ENCODE measurements at regions not wholly inside any gene's neighbourhood (a gene's known extent, or its start where the extent isn't known, plus 50 kb on each side); places are given as distances from the start of the nearest gene placed in this dataset.
A peak's percentile ranks its signal among the peaks of the same experiment; 100 is the strongest.
"Not testable (repeated sequence)": the region's sequence is repeated elsewhere in the genome, so short reads cannot be mapped to it uniquely, and the experiment has no call there.

- H4K20me1 ChIP-seq (ENCODE audit: insufficient read depth) = no peaks in the 10 kb centered on the region
- no peak overlapping the region for H3K27ac ChIP-seq (ENCODE audit: low read depth, low read length)
- H3K4me3 ChIP-seq (replicated peaks in 1 of 2; ENCODE audit: low read depth in 1 of 2, low read length in 2 of 2) = no peak overlapping the region
- POLR2A ChIA-PET = no interaction called here
- peak; percentile 67 for TF ChIP-seq TCF7L2 (IDR thresholded peaks at IDR 0.05; ENCODE audit: borderline replicate concordance, extremely low read depth, insufficient read depth, insufficient read length)
- TF ChIP-seq YY1 (IDR thresholded peaks at IDR 0.05; ENCODE audit: extremely low read depth, insufficient replicate concordance, low read depth, low read length) = no peak
- no peaks in the 10 kb centered on the region for H3K9me3 ChIP-seq (ENCODE audit: control insufficient read depth in 1 of 2, insufficient read depth in 1 of 2, low read depth in 1 of 2, low read length in 2 of 2)
- no peaks in the 10 kb centered on the region for H3K79me2 ChIP-seq (ENCODE audit: insufficient read depth, low read length)
- no peak overlapping the region for H3K4me2 ChIP-seq (ENCODE audit: low read length)
- no peaks in the 10 kb centered on the region for H3K27me3 ChIP-seq (ENCODE audit: insufficient read depth, low read length)
- no TSS peak for BruUV-seq (replicated peaks)
- no peak overlapping the region for H3K9ac ChIP-seq (ENCODE audit: low read length)
- H2AFZ ChIP-seq (ENCODE audit: low read depth, low read length, poor library complexity, severe bottlenecking) = no peak overlapping the region
- DNase-seq (ENCODE audit: low read depth, low spot score) (no peak), ATAC-seq (0 out of 2 replicates have a peak, but pooled peaks have one; percentile 42)
- CTCF ChIA-PET = no interaction called here
- intact Hi-C loops (cut with micrococcal nuclease) = no loop called here
- H3K9me2 ChIP-seq (ENCODE audit: insufficient read depth) = no peaks in the 10 kb centered on the region
- RAD21 ChIA-PET (ENCODE audit: low non-redundant PET in 1 of 2, low total read pairs in 2 of 2, uncharacterized antibody in 2 of 2, unreplicated experiment in 2 of 2) = no interaction called here
- no peaks in the 10 kb centered on the region for H3K36me3 ChIP-seq (ENCODE audit: control insufficient read depth in 1 of 2, insufficient read depth in 2 of 2, low read length in 2 of 2)
- H3K4me1 ChIP-seq (ENCODE audit: control insufficient read depth in 1 of 2, insufficient read depth in 2 of 2, low read length in 2 of 2) = peaks cover 8 to 18% of the 10 kb centered on the region in 2 experiments
These were observed 67.2 kb upstream of the LYRM9 start for GRCh38 chr17:27960183-27960849.

GRCh38 chr17:27962581-27962980, 69.4 kb upstream of the LYRM9 start:
- H2AFZ ChIP-seq (ENCODE audit: low read depth, low read length, poor library complexity, severe bottlenecking); H3K4me2 ChIP-seq (ENCODE audit: low read length); H3K9me2 ChIP-seq (ENCODE audit: insufficient read depth); H3K4me1 ChIP-seq (ENCODE audit: control insufficient read depth in 1 of 2, insufficient read depth in 2 of 2, low read length in 2 of 2); H3K79me2 ChIP-seq (ENCODE audit: insufficient read depth, low read length); RAD21 ChIA-PET (ENCODE audit: low non-redundant PET in 1 of 2, low total read pairs in 2 of 2, uncharacterized antibody in 2 of 2, unreplicated experiment in 2 of 2); H3K27ac ChIP-seq (ENCODE audit: low read depth, low read length); ATAC-seq; H3K9ac ChIP-seq (ENCODE audit: low read length); BruUV-seq (replicated peaks); H3K27me3 ChIP-seq (ENCODE audit: insufficient read depth, low read length); H3K4me3 ChIP-seq (replicated peaks in 1 of 2; ENCODE audit: low read depth in 1 of 2, low read length in 2 of 2); DNase-seq (ENCODE audit: low read depth, low spot score); intact Hi-C loops (cut with micrococcal nuclease); CTCF ChIA-PET; H4K20me1 ChIP-seq (ENCODE audit: insufficient read depth); POLR2A ChIA-PET; H3K36me3 ChIP-seq (ENCODE audit: control insufficient read depth in 1 of 2, insufficient read depth in 2 of 2, low read length in 2 of 2); H3K9me3 ChIP-seq (ENCODE audit: control insufficient read depth in 1 of 2, insufficient read depth in 1 of 2, low read depth in 1 of 2, low read length in 2 of 2): not testable (repeated sequence)
